T-helper 9 cell (primary cell): ENCODE measurements at regions not wholly inside any gene's neighbourhood (a gene's known extent, or its start where the extent isn't known, plus 50 kb on each side); places are given as distances from the start of the nearest gene placed in this dataset.
"Not testable (repeated sequence)": the region's sequence is repeated elsewhere in the genome, so short reads cannot be mapped to it uniquely, and the experiment has no call there.

Experiments used
- DNase-seq: peaks from one replicate; pipeline ENCODE4 v3.0.0-alpha.2; 2020

DNA sequence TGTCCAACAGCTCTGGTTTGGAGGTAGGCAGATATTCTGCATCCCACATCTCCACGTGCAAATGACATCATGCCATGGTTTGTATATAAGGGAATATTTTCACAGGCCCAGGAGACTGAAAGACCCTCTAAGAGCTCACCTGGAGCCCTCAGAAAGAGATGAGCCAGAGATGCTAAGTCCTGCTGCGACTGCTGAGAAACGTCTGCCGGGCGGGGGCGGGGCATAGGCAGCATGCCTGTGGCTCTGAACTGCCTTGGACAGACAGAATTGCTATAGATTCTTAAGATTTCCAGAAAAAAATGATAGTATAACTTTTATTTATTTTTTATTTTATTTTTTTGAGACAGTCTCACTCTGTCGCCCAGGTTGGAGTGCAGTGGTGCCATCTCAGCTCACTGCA lies 64.2 kb upstream of the METTL9 start:
- not testable (repeated sequence) for DNase-seq

- DNase-seq, result not testable (repeated sequence)
Measured at GRCh38 chr16:21536740-21537139, 62.6 kb upstream of the METTL9 start.

- not testable (repeated sequence) for DNase-seq
Measured at GRCh38 chr16:21537598-21537997, 61.8 kb upstream of the METTL9 start.

DNA sequence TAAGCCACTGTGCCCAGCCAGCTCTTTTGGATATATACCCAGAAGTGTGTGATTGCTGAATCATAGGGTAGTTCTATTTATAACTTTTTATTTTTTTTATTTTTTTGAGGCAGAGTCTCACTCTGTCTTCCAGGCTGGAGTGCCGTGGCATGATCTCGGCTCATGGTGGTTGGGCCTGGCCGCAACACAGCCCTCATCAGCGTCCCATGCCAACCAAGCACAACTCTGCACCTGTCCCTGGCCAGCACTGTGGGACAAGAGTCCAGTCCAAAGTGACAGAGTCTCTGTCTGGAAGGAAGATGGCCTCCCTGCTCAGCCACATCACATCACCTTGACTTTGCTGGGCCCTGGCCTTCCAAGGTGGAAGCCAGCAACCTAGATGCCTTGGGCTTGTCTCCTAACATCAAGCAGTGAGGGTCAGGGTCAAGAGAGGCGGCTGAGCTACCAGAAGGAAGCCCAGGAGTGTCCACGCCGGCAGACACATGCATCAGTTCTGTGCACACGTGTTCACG lies 60.2 kb upstream of the METTL9 start:
- DNase-seq, result not testable (repeated sequence)

DNA sequence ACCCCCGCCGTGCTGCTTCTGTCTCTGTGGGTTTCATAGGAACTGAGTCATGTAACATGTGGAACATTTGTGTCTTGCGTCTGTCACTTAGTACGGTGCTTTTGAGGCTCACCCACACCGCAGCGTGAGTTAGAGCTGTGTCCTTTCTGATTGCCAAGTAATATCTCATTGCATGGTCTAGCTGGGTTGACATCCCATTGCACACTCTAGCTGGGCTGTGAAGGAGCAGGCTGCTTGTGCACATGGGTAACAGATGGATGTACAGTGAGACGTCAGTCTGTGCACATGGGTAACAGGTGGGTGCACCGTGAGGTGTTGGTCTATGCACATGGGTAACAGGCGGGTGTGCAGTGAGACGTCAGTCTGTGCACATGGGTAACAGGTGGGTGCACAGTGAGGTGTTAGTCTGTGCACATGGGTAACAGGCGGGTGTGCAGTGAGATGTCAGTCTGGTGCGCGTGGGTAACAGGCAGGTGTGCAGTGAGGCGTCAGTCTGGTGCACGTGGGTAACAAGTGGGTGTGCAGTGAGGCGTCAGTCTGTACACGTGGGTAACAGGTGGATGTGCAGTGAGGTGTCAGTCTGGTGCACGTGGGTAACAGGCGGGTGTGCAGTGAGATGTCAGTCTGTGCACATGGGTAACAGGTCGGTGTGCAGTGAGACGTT lies 58.5 kb upstream of the METTL9 start:
- not testable (repeated sequence) for DNase-seq

DNA sequence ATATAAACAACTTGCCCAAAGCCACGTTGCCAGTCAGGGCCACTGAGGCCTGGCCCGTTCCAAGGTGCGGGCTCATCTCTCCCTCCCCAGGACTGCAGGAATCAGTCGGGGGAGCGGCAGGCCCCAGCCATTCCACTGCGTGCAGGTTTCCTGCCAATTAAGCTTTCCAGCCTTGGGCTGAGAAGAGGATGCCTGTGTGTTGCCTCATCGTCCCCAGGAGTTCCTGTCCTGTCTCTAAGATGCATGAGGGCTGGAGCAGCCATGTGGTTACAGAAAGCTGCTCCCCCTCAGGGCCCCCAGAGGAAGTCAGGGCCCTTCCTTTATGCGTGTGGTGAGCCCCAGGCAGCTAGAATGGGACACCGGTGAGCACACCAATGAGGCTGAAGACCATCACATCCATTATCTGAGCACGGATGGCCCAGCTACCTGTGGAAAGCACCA lies 57.7 kb upstream of the METTL9 start:
- not testable (repeated sequence) for DNase-seq

- not testable (repeated sequence) for DNase-seq
Measured at GRCh38 chr16:21542075-21542474, 57.3 kb upstream of the METTL9 start.

GRCh38 chr16:21542491-21543124 lies 56.8 kb upstream of the METTL9 start:
- DNase-seq, result not testable (repeated sequence)

DNA sequence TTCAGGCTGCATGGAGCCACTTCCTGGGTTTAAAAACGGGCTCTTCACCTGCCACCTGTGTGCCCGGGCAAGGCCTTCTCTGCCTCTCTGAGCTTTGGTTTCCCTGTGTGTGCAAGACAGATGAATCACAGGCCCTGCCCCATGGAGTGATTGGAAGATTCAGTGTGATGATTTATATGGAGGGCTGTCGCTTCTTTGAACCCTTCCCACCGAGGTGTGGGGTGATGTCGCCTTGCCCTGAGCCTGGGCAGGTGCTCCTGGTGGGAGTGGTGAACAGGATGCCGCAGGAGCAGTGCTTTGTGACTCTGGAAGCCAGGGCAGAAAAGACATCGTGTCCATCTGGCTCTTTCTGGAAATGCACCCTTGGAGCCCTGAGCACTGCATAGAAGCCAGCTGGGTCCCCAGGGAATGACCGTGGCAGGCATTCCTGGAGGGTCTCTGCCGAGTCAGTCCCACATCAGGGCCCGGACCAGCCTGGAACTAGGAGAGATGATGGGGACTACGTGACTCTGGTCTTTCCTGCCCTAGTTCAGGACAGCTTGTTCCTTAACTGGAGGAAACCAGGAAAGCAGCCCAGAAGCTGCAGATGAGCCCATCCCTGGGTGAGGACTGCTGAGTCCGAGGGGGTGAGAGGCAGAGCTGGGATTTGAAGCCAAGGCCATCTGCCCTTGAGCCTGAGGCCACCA lies 56.1 kb upstream of the METTL9 start:
- DNase-seq, result not testable (repeated sequence)

DNA sequence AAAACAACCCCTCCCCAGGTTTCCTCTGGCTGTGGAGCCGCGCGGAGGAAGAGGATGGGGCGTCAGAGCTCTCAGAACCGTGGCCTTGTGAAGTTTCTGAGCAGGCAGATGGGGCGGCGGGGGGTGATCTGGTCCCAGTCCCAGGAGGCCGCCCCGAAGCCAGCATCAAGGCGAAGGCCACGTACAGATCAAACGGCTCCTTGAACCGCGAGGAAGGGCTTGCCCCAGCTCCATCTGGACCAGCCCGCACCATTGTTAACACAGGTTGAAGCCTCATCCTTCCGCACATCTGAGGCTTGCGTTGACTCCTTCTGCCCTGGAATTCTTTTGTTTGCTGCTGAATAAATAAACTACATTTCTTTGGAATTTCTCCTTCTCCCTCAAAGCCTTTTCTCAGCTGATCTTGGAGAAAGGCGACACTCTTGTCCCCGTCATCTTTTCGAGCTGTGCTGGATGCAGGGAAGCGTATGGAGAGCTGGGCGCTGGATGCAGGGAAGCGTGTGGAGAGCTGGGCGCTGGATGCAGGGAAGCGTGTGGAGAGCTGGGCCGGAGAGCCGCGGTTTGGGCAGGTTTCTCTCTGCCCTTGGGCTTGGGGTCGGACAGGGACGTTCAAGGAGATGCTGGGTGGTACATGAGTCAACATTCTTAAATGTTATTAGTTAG lies 53.6 kb upstream of the METTL9 start:
- not testable (repeated sequence) for DNase-seq

- DNase-seq, result not testable (repeated sequence)
Measured at GRCh38 chr16:21549396-21549795, 50.0 kb upstream of the METTL9 start.
